GM19324 (cell line): ENCODE measurements at regions not wholly inside any gene's neighbourhood (a gene's known extent, or its start where the extent isn't known, plus 50 kb on each side); places are given as distances from the start of the nearest gene placed in this dataset.
"Not testable (repeated sequence)": the region's sequence is repeated elsewhere in the genome, so short reads cannot be mapped to it uniquely, and the experiment has no call there.

Source experiments
- ATAC-seq: cut with Tn5 transposase; IDR thresholded peaks from one replicate; pipeline ENCODE4 v1.9.1; 2021; ENCODE audit warnings: mild to moderate bottlenecking, moderate library complexity; ENCODE audit not compliant: unreplicated experiment, low FRiP score

DNA sequence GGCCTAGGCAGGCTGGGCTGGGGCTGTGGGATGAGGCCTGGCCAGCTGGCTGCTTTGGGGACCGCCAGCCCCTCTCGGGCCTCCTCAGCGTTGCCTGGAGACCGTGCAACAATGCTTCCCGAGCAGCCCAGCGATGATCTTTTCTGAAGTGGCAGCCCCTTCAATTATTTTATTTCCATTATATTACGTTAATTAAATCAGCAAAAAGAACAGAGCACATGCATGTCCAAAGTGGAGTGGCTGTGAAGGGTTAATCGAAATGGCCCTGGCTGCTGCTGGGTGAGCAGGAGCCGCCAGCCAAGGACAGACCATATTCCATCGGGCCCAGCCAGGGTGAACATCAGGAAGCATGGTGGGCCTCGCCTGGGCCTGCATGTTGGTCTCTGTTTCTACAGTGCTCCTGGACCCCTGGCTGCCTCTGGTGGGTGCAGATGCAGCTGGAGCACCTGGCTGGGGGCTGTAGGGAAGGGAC, 245.5 kb downstream of the MYCN start:
- ATAC-seq: no peak

DNA sequence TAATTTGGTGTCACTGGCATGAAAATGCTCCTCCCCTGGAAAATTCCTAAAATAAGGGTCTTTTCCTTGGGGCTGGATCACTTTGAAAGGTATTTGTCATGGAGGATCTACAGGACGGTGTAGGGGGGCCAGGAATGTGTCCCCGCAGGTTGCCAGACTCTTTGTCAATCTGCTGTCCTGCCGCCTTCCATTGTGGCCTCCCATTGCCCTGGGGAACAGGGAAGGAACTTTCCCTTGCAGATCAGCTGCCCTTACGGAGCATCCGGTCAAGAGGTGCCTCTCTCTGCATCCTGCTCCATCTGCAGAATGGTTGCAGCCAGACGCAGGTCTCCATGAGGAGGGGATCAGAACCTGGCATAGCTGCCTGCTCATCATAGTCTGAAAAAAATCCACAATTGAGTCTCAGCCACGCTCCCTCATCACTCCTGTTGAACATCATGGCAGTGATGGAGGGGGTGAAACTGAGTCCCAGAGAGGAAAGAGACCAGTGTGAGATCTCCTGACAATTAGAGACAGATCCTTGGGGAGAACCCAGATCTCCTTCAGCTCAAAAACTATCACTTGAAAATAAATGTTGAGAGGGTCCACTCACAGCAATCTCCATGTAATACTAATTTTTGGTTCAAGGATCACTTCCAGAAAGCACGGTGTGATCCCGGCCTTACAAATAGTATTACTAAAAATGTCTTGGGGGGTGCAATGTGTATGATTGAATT, 244.8 kb downstream of the MYCN start:
- no peak for ATAC-seq

DNA sequence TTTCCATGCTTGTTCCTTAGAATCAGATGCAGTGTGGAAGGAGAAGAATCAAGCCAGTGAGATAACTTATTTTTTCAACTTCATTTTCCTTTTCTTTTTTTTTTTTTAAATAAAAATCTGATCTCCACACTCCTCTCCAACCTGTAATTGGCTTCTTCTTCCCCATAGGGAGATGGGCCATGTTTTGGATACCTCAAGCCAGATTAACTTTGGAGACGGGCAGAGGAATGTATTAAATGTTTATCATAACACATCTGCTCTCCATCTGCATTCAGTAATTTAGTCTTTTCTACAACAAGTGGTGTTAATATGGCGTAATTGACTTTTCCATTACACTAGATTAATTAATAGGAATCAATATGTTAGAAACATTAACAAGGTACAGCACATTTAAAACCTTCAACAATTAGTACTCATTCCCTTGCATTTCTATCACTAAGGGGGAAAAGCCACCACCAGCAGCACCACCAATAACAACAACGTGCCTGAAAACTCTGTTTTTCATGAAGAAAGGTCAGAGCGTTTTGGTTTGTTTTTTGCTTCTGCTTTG, 244.1 kb downstream of the MYCN start:
- no peak for ATAC-seq

DNA sequence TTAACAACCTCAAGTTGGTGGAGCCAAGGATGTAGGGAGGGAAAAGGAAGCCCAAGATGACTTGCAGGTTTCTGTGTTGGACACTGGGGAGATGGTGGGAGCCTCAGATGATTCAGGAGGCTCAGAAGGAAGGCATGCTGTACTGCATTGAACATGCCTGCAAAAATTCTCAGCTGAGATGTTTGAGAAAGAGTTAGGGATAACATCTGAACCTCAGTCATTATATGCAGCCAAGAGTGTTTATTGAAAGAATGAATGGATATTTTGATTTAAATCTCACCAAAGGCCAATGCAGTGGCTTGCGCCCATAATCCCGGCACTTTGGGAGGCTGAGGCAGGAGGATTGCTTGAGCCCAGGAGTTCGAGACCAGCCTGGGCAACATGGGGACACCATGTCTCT, 243.0 kb downstream of the MYCN start:
- no peak for ATAC-seq

DNA sequence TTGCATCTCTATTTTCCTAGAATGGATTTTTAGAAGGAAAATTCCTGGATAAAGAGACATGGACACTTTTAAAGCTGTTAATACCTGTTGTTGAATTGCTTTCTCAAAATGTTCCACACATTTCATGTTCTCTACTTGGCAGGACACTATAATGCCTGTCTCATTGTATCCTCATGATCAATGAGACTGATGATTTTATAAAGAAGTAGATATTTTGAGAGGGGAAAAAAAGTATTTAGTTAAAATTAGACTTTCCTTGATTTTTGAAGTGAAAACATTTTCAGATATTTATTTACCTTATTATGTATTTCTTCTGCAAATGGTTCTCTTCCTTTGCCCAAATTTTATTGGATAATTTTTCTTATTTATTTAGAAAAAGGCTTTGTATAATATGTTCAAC, 242.5 kb downstream of the MYCN start:
- ATAC-seq: no peak

DNA sequence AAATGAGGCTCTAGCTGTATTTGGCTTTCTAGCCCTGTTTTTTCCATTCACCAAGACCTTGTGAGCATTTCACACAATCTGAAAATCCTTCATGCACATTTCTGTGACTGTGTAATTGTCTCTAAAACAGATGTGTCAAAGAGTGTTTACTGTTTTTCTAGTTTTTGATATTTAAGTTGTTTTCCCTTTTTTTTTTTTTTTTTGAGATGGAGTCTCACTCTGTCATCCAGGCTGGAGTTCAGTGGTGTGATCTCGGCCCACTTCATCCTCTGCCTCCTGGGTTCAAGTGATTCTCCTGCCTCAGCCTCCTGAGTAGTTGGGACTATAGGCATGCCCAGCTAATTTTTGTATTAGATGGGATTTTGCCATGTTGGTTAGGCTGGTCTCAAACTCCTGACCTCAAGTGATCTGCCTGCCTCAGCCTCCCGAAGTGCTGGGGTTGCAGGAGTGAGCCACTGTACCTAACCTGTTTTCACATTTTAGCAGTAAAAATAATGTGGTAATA, 242.0 kb downstream of the MYCN start:
- ATAC-seq: not testable (repeated sequence)

DNA sequence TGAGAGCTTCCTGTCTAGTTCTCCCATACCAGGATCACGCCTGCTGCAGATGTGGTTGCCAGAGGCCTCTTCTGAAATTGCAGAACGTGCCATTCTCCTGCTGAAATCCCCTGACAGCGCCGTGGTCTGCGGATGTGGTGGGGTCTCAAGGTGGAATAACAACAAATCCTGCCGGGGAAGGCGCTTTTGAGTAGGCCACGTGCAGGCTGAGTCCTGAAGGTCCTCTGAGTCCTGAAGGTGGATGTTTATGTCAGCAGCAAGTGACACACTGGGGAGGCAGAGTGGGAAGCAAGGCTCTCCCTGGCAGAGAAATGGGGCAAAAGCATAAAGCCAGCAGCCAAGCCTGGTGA, 241.4 kb downstream of the MYCN start:
- no peak for ATAC-seq

DNA sequence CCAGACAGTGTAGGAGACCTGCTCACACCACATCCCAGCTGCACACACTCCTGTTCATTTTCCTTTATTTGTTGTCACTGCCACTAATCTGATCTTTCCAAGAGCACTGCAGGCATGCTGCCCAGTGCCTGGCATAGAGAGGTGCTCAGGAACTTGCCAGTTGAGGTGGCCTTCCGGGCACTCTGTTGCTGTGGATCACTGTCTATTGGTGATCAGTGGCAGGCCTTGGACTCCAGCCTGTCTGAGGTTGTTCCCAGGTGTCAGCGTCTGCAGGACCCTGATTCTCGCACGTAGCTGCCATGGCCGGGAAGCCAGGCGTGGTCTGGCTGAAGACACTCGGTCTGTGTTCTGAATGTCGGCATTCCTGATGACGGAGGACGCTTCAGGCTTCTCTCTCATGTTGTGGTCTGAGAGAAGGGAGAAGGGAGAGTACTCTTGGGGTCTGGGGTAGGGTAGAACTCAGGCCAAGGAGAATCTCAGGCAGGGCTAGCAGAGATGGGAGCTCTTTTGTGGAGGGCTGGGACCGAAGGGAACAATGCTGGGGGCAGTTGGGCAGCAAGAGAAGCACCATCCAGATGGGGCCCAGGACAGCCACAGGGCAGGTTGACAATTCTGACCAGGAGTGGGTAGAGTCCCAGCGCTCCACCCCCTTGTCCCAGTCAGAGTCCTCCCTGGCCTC, 240.9 kb downstream of the MYCN start:
- ATAC-seq: no peak

DNA sequence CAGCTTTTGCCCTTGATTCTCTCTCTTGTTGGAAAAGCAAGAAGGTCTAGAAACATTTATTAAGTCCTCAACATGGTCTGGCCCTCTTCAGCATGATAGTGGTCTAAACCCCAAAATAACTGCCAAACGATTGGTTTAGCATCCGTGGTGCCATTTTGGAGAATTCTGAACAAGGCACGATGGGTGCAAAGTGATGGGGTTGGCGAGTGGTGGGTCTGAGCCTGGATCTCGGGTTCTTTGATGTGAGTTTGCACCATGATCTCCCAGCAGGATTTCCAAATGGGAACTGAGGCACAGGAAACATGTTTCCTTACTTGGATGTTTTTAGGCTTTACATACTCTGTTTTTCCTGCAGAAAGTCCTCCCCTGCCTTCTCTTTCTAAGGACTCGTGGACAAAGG, 240.3 kb downstream of the MYCN start:
- no peak for ATAC-seq

DNA sequence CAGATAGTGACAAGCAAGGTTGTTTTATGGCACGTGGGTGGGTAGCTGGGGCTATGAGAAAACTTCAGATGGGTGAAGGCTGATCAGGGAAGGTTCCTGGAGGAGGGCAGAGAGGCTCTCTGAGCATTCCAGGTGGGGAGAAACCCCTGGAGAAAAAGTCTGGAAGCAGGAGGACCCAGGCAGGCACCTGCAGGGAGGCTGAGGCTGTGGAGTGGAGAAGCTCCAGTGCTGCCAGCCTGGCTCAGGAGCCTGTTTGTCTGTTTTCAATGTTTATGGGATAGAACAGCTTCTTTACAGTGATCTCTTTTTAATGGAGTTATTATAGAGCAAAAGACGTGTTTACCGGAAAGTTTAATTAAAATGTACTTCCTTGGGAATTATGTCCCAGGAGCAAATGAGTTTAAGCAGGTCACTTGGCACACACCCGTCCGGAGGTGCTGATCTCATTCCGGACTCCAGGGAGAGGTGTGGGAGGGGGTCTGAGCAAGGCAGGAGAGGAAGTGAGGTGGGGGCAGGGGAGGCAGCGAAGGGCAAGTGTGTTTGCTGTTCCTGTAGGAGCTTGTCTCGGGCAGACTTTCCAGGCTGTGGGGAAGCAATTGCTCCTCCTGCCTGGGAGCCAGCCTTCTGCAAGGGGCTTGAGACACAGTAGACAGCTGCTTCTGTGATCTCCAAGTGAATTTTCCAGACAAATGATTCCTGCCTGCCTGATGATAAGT, 239.5 kb downstream of the MYCN start:
- no peak for ATAC-seq

DNA sequence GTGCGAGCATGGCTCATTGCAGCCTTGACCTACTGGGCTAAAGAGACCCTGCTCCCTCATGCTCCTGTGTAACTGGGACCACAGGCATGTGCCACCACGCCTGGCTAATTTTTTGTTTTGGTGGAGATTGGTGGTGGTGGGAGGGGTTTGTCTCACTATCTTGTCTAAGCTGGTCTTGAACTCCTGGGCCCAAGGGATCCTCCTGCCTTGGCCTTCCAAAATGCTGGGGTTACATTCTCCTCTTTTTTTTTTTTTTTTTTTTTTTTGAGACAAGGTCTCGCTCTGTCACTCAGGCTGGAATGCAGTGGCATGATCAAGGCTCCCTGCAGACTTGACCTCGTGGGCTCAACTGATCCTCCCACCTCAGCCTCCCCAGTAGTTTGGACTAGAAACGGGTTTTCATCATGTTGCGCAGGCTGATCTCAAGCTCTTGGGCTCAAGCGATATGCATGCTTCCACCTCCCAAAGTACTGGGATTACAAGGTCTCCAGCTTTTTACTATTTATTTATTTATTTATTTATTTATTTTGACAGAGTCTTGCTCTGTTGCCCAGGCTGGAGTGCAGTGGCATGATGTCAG, 238.3 kb downstream of the MYCN start:
- no peak for ATAC-seq

DNA sequence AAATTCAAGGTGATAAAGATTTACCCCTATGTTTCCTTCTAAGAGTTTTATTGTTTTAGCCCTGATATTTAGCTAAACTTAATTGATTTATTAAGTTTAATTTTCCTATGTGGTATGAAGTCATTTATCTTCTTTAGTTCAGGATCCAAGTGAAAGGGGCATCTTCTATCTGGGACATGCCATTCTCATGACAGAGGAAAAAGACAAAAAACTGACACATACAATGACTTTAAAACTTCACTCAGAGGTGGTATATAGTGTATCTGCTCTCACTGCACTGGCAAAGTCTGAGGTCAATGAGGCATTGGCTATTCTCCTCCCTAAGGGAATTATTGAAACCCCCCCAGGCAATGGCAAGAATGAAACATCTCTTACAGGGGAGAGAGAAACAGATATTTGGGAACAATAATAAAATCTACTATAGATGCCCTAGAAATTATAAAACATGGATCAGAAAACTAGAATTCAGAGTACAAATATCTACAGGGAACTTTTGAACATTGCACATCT, 237.4 kb downstream of the MYCN start:
- no peak for ATAC-seq

DNA sequence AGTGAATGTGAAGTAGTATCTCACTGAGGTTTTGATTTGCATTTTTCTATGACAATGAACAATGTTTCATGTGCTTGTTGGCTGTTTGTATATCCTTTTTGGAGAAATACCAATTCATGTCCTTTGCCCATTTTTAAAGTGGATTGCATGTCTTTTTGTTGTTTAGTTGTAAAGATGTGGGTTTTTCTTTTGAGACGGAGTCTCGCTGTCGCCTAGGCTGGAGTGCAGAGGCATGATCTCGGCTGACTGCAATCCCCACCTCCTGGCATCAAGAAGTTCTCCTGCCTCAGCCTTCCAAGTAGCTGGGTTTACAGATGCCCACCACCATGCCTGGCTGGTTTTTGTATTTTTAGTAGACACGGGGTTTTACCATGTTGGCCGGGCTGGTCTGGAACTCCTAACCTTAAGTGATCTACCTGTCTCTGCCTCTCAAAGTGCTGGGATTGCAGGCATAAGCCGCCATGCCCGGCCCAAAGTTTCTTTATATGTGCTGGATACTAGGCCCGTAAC, 236.7 kb downstream of the MYCN start:
- no peak for ATAC-seq

DNA sequence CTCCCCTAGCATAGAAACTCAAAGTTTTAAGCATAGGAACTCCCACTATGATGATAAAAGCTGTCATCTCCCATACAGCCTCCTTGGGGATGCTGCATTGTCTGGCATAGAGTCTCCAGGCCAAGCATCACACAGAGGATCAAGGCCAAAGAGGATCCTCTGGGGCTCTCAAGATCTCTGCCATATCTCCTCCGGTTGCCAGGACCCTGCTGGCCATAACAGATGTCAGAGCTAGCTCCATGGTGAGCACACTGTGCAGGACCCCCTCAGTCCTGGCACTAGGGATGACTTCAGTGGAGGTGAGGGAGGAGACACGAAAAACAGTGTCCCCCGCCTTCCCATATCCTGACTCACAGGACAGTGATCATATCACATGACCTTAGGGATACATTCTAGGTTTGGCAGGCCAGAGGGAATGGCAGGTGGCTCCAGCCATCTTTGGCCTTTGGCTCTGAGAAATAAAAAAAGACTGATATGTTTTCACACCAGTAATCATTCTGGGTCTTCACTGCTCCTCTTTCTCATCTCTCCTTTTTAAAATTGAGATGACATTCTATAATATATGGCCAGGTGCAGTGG, 235.0 kb downstream of the MYCN start:
- ATAC-seq: no peak

DNA sequence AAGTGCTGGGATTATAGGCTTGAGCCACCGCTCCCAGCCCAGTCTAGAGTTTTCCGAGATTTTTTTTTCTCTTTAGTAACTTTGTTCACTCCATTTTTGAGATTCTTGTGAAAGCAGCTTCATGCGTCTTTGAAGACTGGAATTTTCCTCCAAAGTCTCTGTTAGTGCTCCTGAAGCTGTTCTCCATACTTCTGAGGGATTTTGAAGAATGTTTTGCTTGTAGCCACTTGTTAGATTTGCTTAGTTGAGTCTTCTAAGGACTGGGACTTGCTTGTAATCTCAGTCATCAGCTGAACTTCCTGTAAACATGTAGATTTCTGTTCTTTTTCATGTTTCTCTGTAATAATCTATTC, 234.3 kb downstream of the MYCN start:
- no peak for ATAC-seq

DNA sequence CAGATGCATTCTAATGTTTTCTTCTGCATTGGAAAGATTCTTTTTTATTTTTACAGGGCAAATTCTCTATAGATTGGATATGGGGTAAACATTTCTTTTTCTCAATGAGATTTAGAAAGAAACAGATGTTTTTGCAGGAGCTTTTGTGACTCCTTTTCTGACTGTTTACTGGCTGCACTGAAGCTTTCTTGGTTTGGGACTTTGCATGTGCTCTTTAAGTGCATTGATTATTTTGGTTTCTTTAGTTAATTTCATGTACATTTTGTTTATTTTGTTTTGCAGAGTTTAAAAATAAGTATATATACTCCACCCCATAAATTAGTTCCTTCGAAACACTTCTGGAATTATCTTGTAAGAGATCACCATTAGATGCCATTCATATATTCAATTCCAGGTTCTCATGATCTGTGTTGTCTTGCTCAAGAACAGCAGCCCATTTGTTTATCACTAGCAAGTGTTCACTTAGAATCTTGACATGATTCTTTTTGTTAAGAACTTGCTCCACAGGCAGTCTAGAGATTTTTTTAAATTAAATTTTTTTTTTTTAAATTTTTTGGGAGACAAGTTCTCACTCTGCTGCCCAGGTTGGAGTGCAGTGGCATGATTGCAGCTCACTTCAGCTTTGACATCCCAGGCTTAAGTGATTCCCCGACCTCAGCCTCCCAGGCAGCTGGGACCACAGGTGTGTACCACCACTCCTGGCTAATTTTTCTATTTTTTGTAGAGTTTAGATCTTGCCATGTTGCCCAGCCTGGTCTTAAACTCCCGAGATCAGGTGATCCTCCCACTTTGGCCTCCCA, 233.7 kb downstream of the MYCN start:
- ATAC-seq: no peak

DNA sequence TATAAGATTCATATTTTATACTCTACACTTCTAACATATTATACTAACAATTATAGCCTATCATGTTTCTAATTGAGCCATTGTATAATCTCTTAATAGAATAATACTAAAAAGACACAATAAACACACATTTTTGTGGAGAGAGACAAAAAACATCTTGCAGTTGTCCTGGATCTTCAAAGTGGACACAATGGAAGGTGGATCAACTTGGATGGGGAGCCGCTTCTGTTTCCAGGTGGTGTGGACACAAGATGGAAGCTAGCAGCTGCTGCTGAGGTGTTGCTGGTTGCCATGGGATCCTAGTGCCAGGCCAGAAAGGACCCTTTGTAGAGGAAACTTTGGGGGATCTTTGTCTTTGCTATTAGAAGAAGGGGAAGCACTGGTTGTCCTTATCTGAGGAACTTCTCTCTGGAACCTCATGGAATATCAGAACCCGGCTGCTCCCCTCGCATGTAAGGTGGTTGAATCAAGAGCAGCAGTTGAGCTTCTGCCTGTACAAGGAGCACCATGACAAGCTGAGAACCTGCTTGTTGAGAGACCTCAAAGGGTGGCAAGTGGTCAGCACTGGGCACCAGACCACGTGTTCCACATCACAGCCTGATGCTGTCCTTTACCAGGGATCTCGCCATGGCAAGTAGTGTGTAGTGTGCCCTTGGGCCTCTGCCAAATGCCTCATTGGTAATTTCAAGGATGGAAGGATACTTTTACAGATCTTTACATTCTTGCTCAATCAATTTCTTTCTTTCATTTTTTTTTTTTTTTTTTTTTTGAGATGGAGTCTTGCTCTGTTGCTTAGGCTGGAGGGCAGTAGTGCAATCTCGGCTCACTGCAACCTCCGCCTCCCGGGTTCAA, 232.2 kb downstream of the MYCN start:
- ATAC-seq: no peak

DNA sequence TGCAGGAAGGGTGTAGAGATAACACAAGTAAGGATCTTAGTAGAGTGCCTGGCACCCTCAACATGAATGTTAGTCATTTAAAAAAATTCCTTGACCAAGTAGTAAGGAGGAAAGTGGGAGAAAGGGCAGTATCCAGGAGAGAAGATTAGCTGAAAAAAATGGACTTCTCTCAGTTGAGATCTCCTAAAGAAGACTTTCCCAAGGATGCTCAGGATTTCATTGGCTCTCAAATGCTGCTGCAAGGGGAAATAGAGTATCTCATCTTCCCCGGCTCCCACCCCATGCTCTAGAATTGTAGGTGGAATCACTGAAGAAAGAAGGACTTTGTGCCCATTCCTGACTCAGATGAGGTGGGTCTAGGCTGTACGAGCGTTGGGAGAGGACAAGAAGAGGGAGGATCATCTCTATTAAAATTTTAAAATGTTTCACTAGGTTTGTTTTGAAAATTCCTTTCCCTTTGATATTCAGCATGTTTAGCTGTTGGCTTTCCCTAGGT, 231.1 kb downstream of the MYCN start:
- ATAC-seq: no peak
